ENCODE measurements at regions not wholly inside any gene's neighbourhood (a gene's known extent, or its start where the extent isn't known, plus 50 kb on each side); places are given as distances from the start of the nearest gene placed in this dataset.

DNA sequence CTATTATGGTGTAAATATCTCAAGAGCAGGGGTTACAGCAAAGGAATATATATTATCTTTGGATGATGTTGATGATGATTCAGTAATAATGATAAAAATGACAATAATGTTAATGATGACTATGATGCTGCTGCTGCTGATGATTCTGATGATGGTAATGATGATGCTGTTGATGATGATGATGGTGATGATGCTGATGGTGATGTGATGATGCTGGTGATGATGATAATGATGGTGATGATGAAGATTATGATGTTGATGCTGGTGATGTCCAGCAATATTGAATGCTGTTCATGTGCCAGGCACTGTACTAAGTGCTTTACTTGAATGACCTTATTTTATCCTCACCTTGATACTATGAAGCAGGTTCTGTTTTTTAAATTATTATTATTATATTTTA is 226.0 kb upstream of the ANKH start:
- TF ChIP-seq, protein P1, sequence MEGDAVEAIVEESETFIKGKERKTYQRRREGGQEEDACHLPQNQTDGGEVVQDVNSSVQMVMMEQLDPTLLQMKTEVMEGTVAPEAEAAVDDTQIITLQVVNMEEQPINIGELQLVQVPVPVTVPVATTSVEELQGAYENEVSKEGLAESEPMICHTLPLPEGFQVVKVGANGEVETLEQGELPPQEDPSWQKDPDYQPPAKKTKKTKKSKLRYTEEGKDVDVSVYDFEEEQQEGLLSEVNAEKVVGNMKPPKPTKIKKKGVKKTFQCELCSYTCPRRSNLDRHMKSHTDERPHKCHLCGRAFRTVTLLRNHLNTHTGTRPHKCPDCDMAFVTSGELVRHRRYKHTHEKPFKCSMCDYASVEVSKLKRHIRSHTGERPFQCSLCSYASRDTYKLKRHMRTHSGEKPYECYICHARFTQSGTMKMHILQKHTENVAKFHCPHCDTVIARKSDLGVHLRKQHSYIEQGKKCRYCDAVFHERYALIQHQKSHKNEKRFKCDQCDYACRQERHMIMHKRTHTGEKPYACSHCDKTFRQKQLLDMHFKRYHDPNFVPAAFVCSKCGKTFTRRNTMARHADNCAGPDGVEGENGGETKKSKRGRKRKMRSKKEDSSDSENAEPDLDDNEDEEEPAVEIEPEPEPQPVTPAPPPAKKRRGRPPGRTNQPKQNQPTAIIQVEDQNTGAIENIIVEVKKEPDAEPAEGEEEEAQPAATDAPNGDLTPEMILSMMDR (IDR thresholded peaks at IDR 0.05; ENCODE audit: low read length) = no peak
- no peak for TF ChIP-seq EZH2 (optimal IDR thresholded peaks at IDR 0.05; ENCODE audit: low read depth, low read length)
- no peak for TF ChIP-seq EZH2phosphoT487 (IDR thresholded peaks at IDR 0.05; ENCODE audit: low read length)

Data from MM.1S (cell line).